Spleen (tissue), 11 donors: ENCODE measurements at regions not wholly inside any gene's neighbourhood (a gene's known extent, or its start where the extent isn't known, plus 50 kb on each side); places are given as distances from the start of the nearest gene placed in this dataset.

Experiments
- DNase-seq: peaks from one replicate; pipeline ENCODE4 v3.0.0-alpha.2; 2020
- H3K27ac ChIP-seq, 8 donors: fragments of 200-600 bp; sonication (generic) in 7 of 8; 1 replicate in 4 of 8; 2 replicates in 4 of 8; pipeline versions ENCODE4 v1.5.0 to v1.8.0; 2016 to 2021; ENCODE audit warnings: inconsistent platforms in 4 of 8, mild to moderate bottlenecking in 4 of 8, moderate library complexity in 1 of 8
- H3K27me3 ChIP-seq, 7 donors: fragments of 200-600 bp; sonication (generic) in 6 of 7; replicated peaks in 1 of 7; 1 replicate in 4 of 7; 2 replicates in 3 of 7; pipeline versions ENCODE4 v1.5.0 to v1.8.0; 2016 to 2021; ENCODE audit warnings: inconsistent platforms in 3 of 7, mild to moderate bottlenecking in 1 of 7
- H3K36me3 ChIP-seq, 6 donors: fragments of 200-600 bp; sonication (generic) in 5 of 6; 1 replicate in 4 of 6; 2 replicates in 2 of 6; pipeline versions ENCODE4 v1.5.0 to v1.8.0; 2016 to 2021; ENCODE audit warnings: inconsistent platforms in 2 of 6
- H3K4me1 ChIP-seq, 6 donors: fragments of 200-600 bp; sonication (generic) in 5 of 6; 1 replicate in 3 of 6; 2 replicates in 3 of 6; pipeline versions ENCODE4 v1.5.0 to v1.8.0; 2016 to 2021; ENCODE audit warnings: inconsistent platforms in 3 of 6
- H3K4me3 ChIP-seq, 8 donors: fragments of 200-600 bp; sonication (generic) in 7 of 8; 1 replicate in 4 of 8; 2 replicates in 4 of 8; pipeline versions ENCODE4 v1.5.0 to v1.8.0; 2016 to 2021; ENCODE audit warnings: inconsistent platforms in 4 of 8, mild to moderate bottlenecking in 4 of 8, moderate library complexity in 2 of 8
- H3K9me3 ChIP-seq, 8 donors: fragments of 200-600 bp; sonication (generic) in 7 of 8; 1 replicate in 4 of 8; 2 replicates in 4 of 8; pipeline versions ENCODE4 v1.5.0 to v1.8.0; 2016 to 2021; ENCODE audit warnings: inconsistent platforms in 4 of 8
- POLR2A ChIP-seq, 3 donors: fragments of 450-650 bp; IDR thresholded peaks; one replicate each; pipeline ENCODE4 v1.5.1; 2017; ENCODE audit warnings: antibody characterized with exemption in 3 of 3, mild to moderate bottlenecking in 1 of 3
- POLR2AphosphoS5 ChIP-seq, 3 donors: sonication (generic); formaldehyde crosslinking; IDR thresholded peaks; one replicate each; pipeline ENCODE4 v1.5.1; 2017; ENCODE audit warnings: antibody characterized with exemption in 3 of 3
- WGBS, 5 donors: extraction: QIAGEN DNeasy Blood & Tissue Kit in 3 of 5; methylation state at CpG; one replicate each; pipeline versions ENCODE4 v1.1.5 to v1.1.7; 2013 to 2018; 5-methylcytosine and 5-hydroxymethylcytosine counted together
- intact Hi-C: fragments of 100-400 bp; cut with DNase I; formaldehyde crosslinking; loops from one replicate; pipeline ENCODE4 v1.15.0; 2023; ENCODE audit warnings: low total_unique reads
- TF ChIP-seq, protein P1 (sequence below), 11 experiments: fragments of 200-600 bp in 7 of 11; fragments of 450-650 bp in 4 of 11; sonication (generic) in 4 of 11; IDR thresholded peaks in 8 of 11; conservative IDR thresholded peaks in 3 of 11; 1 replicate in 7 of 11; 2 replicates in 4 of 11; pipeline versions ENCODE4 v1.4.0 to v1.8.0; 2016 to 2021; ENCODE audit warnings: antibody characterized with exemption in 11 of 11, inconsistent platforms in 4 of 11, mild to moderate bottlenecking in 1 of 11
- donor health status: healthy with polysubstance abuse.
- donor health status: DM: no; HTN: no; CAD: no; lungs with moderate emphysema.
- donor health status: DM: no; HTN: no; CAD: no.
- donor health status: Bipolar disorder and iron deficiency.
- donor health status: healthy.
- donor health status: DM: no; HTN: no; CAD: no.
- donor health status: DM: yes; HTN: yes; CAD: no.

DNA sequence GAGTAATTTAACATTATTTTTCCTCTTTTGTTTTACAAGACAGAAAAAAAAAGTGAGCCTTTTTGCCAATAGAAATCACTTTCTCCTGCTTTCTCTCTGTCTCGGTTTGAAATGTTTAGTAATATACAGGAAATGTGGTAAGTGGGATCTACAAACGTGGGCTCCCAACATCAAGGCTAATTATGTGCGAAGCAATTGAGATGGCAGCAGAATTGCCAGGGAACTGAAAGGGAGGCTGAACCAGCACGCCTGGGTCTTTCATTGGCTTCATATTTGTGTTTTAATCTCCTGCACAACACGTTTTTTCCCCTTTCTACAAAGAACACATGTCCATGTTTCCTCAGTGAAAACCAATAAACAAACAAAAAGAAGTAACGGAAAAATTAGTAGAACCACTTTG is 743.9 kb upstream of the SOX9 start:
- Histone ChIP-seq H3K4me1 (no peaks in the 10 kb centered on the region), H3K27me3 (no peaks in the 10 kb centered on the region), H3K27ac (no peak overlapping the region), H3K4me3 (no peak overlapping the region), H3K36me3 (no peaks in the 10 kb centered on the region), H3K9me3 (peaks cover 0 to 10% (median 0%) of the 10 kb centered on the region in 8 donors)
- intact Hi-C loops = no loop called here
- no peak for DNase-seq
- TF ChIP-seq, protein P1, sequence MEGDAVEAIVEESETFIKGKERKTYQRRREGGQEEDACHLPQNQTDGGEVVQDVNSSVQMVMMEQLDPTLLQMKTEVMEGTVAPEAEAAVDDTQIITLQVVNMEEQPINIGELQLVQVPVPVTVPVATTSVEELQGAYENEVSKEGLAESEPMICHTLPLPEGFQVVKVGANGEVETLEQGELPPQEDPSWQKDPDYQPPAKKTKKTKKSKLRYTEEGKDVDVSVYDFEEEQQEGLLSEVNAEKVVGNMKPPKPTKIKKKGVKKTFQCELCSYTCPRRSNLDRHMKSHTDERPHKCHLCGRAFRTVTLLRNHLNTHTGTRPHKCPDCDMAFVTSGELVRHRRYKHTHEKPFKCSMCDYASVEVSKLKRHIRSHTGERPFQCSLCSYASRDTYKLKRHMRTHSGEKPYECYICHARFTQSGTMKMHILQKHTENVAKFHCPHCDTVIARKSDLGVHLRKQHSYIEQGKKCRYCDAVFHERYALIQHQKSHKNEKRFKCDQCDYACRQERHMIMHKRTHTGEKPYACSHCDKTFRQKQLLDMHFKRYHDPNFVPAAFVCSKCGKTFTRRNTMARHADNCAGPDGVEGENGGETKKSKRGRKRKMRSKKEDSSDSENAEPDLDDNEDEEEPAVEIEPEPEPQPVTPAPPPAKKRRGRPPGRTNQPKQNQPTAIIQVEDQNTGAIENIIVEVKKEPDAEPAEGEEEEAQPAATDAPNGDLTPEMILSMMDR (IDR thresholded peaks at IDR 0.05 in 8 of 11, conservative IDR thresholded peaks at IDR 0.05 in 3 of 11) = no peak
- TF ChIP-seq POLR2A (IDR thresholded peaks at IDR 0.05) (no peak), POLR2AphosphoS5 (IDR thresholded peaks at IDR 0.05) (no peak)
- 58 to 73% (median 59%) methylated on average over 6 of the region's 6 CpGs for WGBS, 5 donors

DNA sequence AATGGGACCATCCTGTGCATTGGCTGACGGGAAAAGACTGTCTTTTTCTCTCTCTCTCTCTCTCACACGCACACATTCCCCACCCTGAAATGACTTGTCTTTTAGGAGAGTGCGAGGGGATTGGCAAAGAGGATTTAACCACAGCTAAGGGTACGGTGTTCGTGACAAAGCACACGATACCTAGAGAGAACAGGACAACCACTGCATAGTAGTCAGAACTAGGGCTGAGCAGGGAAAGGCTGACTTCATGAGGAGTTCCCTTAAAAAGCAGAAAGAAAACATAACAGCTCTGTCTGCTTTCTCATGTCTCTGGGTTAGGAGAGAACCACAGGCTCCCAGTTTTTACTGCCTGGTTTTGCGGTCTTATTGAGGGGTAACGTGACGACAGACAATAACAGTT is 742.8 kb upstream of the SOX9 start:
- H3K9me3 ChIP-seq = peaks cover 0 to 10% (median 0%) of the 10 kb centered on the region in 8 donors
- H3K27ac ChIP-seq = no peak overlapping the region
- TF ChIP-seq POLR2AphosphoS5 (IDR thresholded peaks at IDR 0.05) (no peak), POLR2A (IDR thresholded peaks at IDR 0.05) (no peak)
- TF ChIP-seq, protein P1 (IDR thresholded peaks at IDR 0.05 in 8 of 11, conservative IDR thresholded peaks at IDR 0.05 in 3 of 11) = no peak
- H3K4me1 ChIP-seq = no peaks in the 10 kb centered on the region
- H3K36me3 ChIP-seq = no peaks in the 10 kb centered on the region
- intact Hi-C loops = no loop called here
- 75 to 90% (median 85%) methylated on average over 9 of the region's 9 CpGs for WGBS, 5 donors
- DNase-seq = no peak
- no peaks in the 10 kb centered on the region for H3K27me3 ChIP-seq
- no peak overlapping the region for H3K4me3 ChIP-seq

DNA sequence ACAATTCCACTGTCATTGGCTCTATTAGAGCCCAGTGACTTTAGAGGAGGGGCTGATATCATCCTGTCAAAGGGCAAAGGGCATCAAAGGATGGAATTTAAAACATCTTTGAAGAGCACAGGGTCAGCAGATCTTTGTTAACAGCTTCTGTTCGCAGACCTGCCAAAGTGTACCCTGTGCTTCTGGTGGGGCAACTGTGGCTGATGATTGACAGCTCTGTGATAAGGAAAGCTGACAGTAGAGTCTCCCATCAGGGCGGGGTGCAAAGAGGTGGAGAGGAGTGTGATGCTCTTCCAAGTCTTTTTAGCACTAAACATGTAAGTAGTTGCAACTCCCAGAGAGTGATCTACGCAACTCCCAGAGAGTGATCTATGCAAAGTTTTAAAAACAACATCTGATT is 742.1 kb upstream of the SOX9 start:
- intact Hi-C loops = no loop called here
- H3K36me3 ChIP-seq = no peaks in the 10 kb centered on the region
- no peak for DNase-seq
- TF ChIP-seq POLR2A (IDR thresholded peaks at IDR 0.05) (no peak), POLR2AphosphoS5 (IDR thresholded peaks at IDR 0.05) (no peak)
- TF ChIP-seq, protein P1 (IDR thresholded peaks at IDR 0.05 in 8 of 11, conservative IDR thresholded peaks at IDR 0.05 in 3 of 11) = no peak
- H3K27ac ChIP-seq = no peak overlapping the region
- no peak overlapping the region for H3K4me3 ChIP-seq
- no peaks in the 10 kb centered on the region for H3K27me3 ChIP-seq
- 66 to 78% (median 72%) methylated on average over 3 of the region's 3 CpGs for WGBS, 5 donors
- peaks cover 0 to 10% (median 0%) of the 10 kb centered on the region in 8 donors for H3K9me3 ChIP-seq
- no peaks in the 10 kb centered on the region for H3K4me1 ChIP-seq

DNA sequence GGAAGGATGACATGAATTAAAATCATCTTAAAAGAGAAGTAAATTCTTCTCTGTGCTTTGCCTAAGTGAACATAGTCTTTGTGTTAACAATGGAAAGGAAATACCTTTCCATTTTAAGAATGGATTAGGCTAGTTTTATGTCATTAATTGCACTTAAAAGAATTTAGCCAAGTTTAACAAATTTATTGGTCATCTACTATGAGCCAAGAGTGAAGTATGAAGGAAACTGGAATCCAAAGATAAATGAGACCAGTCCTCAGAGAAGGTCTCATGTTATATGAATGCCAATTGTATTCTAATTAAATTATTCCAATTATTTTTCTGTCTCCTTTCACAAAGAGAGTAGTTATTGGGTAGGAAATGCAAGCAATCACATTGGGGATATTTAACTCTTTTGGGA is 741.3 kb upstream of the SOX9 start:
- H3K4me3 ChIP-seq = no peak overlapping the region
- H3K27ac ChIP-seq = no peak overlapping the region
- DNase-seq = no peak
- intact Hi-C loops = no loop called here
- H3K36me3 ChIP-seq = no peaks in the 10 kb centered on the region
- no peaks in the 10 kb centered on the region for H3K27me3 ChIP-seq
- no peak for TF ChIP-seq POLR2AphosphoS5 (IDR thresholded peaks at IDR 0.05)
- no peak for TF ChIP-seq POLR2A (IDR thresholded peaks at IDR 0.05)
- TF ChIP-seq, protein P1 (IDR thresholded peaks at IDR 0.05 in 8 of 11, conservative IDR thresholded peaks at IDR 0.05 in 3 of 11) = no peak
- peaks cover 0 to 10% (median 0%) of the 10 kb centered on the region in 8 donors for H3K9me3 ChIP-seq
- no peaks in the 10 kb centered on the region for H3K4me1 ChIP-seq
